Fibroblast of lung (primary cell): ENCODE measurements at regions not wholly inside any gene's neighbourhood (a gene's known extent, or its start where the extent isn't known, plus 50 kb on each side); places are given as distances from the start of the nearest gene placed in this dataset.

ENCODE experiments used
- CTCF ChIP-seq, 2 donors: IDR thresholded peaks in 1 of 2; conservative IDR thresholded peaks in 1 of 2; 1 replicate in 1 of 2; 2 replicates in 1 of 2; pipeline ENCODE4 v1.5.1; 2011 to 2012; ENCODE audit warnings: low read length in 2 of 2, control low read depth in 1 of 2, inconsistent platforms in 1 of 2, low read depth in 1 of 2, mild to moderate bottlenecking in 1 of 2
- EZH2 ChIP-seq: IDR thresholded peaks from 2 replicates; pipeline ENCODE4 v1.5.1; 2012; ENCODE audit warnings: low read length, control low read depth, mild to moderate bottlenecking; ENCODE audit errors: missing control alignments

GRCh38 chr18:41593171-41593675, 361.8 kb upstream of the PIK3C3 start:
- TF ChIP-seq CTCF (conservative IDR thresholded peaks at IDR 0.05 in 1 of 2, IDR thresholded peaks at IDR 0.05 in 1 of 2; ENCODE audit: low read depth in 1 of 2, low read length in 2 of 2), result no peak
- no peak for TF ChIP-seq EZH2
